AG09319 (cell line): ENCODE measurements at regions not wholly inside any gene's neighbourhood (a gene's known extent, or its start where the extent isn't known, plus 50 kb on each side); places are given as distances from the start of the nearest gene placed in this dataset.

Source experiments
- DNase-seq: peaks from one replicate; pipeline ENCODE4 v3.0.0-alpha.2; 2010; ENCODE audit warnings: low read depth; ENCODE audit errors: extremely low read depth
- CTCF ChIP-seq: IDR thresholded peaks from 2 replicates; pipeline ENCODE4 v1.5.1; 2011; ENCODE audit warnings: low read depth, mild to moderate bottlenecking, inconsistent platforms, low read length, moderate library complexity

- no peak for DNase-seq
- no peak for TF ChIP-seq CTCF
Measured at GRCh38 chr14:62018606-62019005, 256.4 kb downstream of the SNAPC1 start.

GRCh38 chr14:62027958-62028357 lies 265.7 kb downstream of the SNAPC1 start:
- no peak for TF ChIP-seq CTCF

GRCh38 chr14:62029569-62029924 lies 267.3 kb downstream of the SNAPC1 start:
- TF ChIP-seq CTCF: no peak
- DNase-seq: no peak

More at GRCh38 chr14:62027958-62028357, 265.7 kb downstream of the SNAPC1 start:
- DNase-seq: no peak

DNA sequence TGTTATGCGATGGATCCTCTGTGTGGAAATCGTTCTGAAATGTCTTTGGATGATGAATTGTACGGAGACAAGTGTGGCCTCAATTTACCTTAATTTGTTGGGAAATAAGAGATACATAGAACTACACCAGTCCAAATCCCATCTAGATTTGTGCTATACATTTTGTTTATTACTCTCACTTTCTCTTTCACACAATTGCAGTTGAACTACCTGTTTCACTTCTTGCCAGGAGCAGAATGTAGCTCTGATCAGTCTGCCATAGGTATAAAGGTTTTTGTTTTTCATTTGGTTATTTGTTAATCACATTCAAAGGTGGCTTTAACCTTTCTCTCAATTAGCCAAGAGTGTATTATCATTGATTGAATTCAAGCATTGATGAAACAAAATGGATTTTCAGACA lies 268.2 kb downstream of the SNAPC1 start:
- TF ChIP-seq CTCF: no peak
- no peak for DNase-seq

- no peak for TF ChIP-seq CTCF
- no peak for DNase-seq
Measured at GRCh38 chr14:62031504-62031903, 269.3 kb downstream of the SNAPC1 start.

DNA sequence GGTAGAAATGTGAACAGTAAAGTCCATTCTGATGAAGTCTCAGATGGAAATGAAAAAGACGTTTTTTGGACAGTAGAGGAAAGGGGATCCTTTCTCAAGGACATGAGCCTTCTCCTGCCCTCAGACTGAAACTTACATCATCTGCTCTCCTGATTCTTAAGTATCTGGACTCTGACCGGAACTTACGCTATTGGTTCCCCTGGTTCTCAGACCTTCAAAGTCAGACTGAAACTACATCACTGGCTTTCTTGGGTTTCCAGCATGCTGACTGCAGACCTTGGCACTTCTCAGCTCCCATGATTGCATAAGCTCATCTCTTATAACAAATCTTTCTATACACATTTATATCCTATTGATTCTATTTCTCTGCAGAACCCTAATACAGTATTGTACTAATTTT lies 291.0 kb downstream of the SNAPC1 start:
- no peak for DNase-seq
- no peak for TF ChIP-seq CTCF

DNA sequence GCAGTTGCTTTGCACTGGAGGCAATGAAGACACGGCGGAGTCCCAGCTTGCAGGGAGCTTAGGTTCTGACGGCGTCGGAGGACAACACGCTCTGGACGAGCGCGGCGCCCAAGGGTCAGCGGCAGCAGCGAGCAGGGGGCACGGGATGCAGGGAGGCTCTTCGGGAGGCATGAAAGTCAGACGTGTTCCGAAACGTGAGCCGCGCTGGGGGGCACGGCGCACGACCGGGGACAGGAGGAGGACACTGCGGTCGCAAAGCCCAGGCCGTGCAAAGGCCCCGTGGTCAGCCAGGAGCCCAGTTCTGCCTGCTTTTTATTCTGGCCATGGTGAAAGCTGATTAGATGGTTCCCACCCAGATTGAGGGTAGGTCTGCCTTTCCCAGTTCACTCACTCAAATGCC lies 294.6 kb downstream of the SNAPC1 start:
- TF ChIP-seq CTCF: no peak
- no peak for DNase-seq
